ENCODE measurements at regions not wholly inside any gene's neighbourhood (a gene's known extent, or its start where the extent isn't known, plus 50 kb on each side); places are given as distances from the start of the nearest gene placed in this dataset.

GRCh38 chr9:88757406-88758010 lies 222.5 kb downstream of the NXNL2 start:
- intact Hi-C loops (cut with DNase I, micrococcal nuclease): no loop called here
- ATAC-seq (no peak), DNase-seq (no peak)
- Histone ChIP-seq H3K9me3 (no peaks in the 10 kb centered on the region), H3K4me1 (ENCODE audit: low read depth) (no peaks in the 10 kb centered on the region), H3K36me3 (ENCODE audit: low read depth) (no peaks in the 10 kb centered on the region), H3K4me3 (no peak overlapping the region)
- no peak for TF ChIP-seq CTCF (IDR thresholded peaks at IDR 0.05)

GRCh38 chr9:88759364-88759763 lies 224.4 kb downstream of the NXNL2 start:
- no peaks in the 10 kb centered on the region for H3K4me1 ChIP-seq (ENCODE audit: low read depth)
- DNase-seq (no peak), ATAC-seq (no peak)
- H3K4me3 ChIP-seq: no peak overlapping the region
- no peaks in the 10 kb centered on the region for H3K36me3 ChIP-seq (ENCODE audit: low read depth)
- no peaks in the 10 kb centered on the region for H3K9me3 ChIP-seq
- no peak for TF ChIP-seq CTCF (IDR thresholded peaks at IDR 0.05)
- intact Hi-C loops (cut with DNase I, micrococcal nuclease): no loop called here

- ATAC-seq (no peak), DNase-seq (no peak)
- intact Hi-C loops (cut with DNase I, micrococcal nuclease): no loop called here
- no peak overlapping the region for H3K4me3 ChIP-seq
- no peak for TF ChIP-seq CTCF (IDR thresholded peaks at IDR 0.05)
- H3K9me3 ChIP-seq: no peaks in the 10 kb centered on the region
- no peaks in the 10 kb centered on the region for H3K4me1 ChIP-seq (ENCODE audit: low read depth)
- H3K36me3 ChIP-seq (ENCODE audit: low read depth): no peaks in the 10 kb centered on the region
These were observed 224.3 kb upstream of the S1PR3 start for GRCh38 chr9:88766778-88767503.

- Histone ChIP-seq H3K4me3 (no peak overlapping the region), H3K36me3 (ENCODE audit: low read depth) (no peaks in the 10 kb centered on the region), H3K9me3 (no peaks in the 10 kb centered on the region), H3K4me1 (ENCODE audit: low read depth) (no peaks in the 10 kb centered on the region)
- intact Hi-C loops (cut with DNase I, micrococcal nuclease): no loop called here
- no peak for TF ChIP-seq CTCF (IDR thresholded peaks at IDR 0.05)
- DNase-seq (no peak), ATAC-seq (no peak)
These were observed 223.8 kb upstream of the S1PR3 start for GRCh38 chr9:88767504-88767790.

- Histone ChIP-seq H3K4me1 (ENCODE audit: low read depth) (no peaks in the 10 kb centered on the region), H3K9me3 (no peaks in the 10 kb centered on the region), H3K36me3 (ENCODE audit: low read depth) (no peaks in the 10 kb centered on the region), H3K4me3 (no peak overlapping the region)
- intact Hi-C loops (cut with DNase I, micrococcal nuclease): no loop called here
- ATAC-seq: no peak
- no peak for TF ChIP-seq CTCF (IDR thresholded peaks at IDR 0.05)
- no peak for DNase-seq
These were observed 218.7 kb upstream of the S1PR3 start for GRCh38 chr9:88772575-88772974.

Data from mucosa of descending colon (tissue), 3 donors.